Adipocyte (in vitro differentiated cells): ENCODE measurements at regions not wholly inside any gene's neighbourhood (a gene's known extent, or its start where the extent isn't known, plus 50 kb on each side); places are given as distances from the start of the nearest gene placed in this dataset.
A peak's percentile ranks its signal among the peaks of the same experiment; 100 is the strongest.

Experiments used
- DNase-seq: peaks from one replicate; pipeline ENCODE4 v3.0.0-alpha.2; 2015; ENCODE audit warnings: low read depth
- H3K27me3 ChIP-seq: replicated peaks from 2 replicates; pipeline ENCODE4 v1.7.0; 2013; ENCODE audit warnings: mild to moderate bottlenecking, low read length, moderate library complexity; ENCODE audit not compliant: control insufficient read depth, insufficient read depth
- H3K36me3 ChIP-seq: 2 replicates; pipeline ENCODE4 v1.7.0; 2013; ENCODE audit warnings: low read length, mild to moderate bottlenecking, moderate library complexity; ENCODE audit not compliant: control insufficient read depth, insufficient read depth, severe bottlenecking
- H3K4me1 ChIP-seq: 2 replicates; pipeline ENCODE4 v1.7.0; 2013; ENCODE audit warnings: mild to moderate bottlenecking, low read length, moderate library complexity; ENCODE audit not compliant: control insufficient read depth, insufficient read depth
- H3K4me3 ChIP-seq: 2 replicates; pipeline ENCODE4 v1.7.0; 2013; ENCODE audit warnings: mild to moderate bottlenecking, low read length, moderate library complexity
- H3K9ac ChIP-seq: 2 replicates; pipeline ENCODE4 v1.7.0; 2013; ENCODE audit warnings: mild to moderate bottlenecking, low read length, moderate library complexity
- H3K9me3 ChIP-seq: 2 replicates; pipeline ENCODE4 v1.7.0; 2013; ENCODE audit warnings: mild to moderate bottlenecking, low read length, moderate library complexity; ENCODE audit not compliant: control insufficient read depth

GRCh38 chr1:240701412-240701811, 89.5 kb upstream of the GREM2 start:
- Histone ChIP-seq H3K9ac (no peak overlapping the region), H3K4me1 (peaks cover 25% of the 10 kb centered on the region), H3K27me3 (no peaks in the 10 kb centered on the region), H3K4me3 (no peak overlapping the region), H3K9me3 (no peaks in the 10 kb centered on the region), H3K36me3 (no peaks in the 10 kb centered on the region)
- peak; percentile 95 for DNase-seq

- no peak for DNase-seq
- Histone ChIP-seq H3K4me1 (peaks cover 23% of the 10 kb centered on the region), H3K9ac (no peak overlapping the region), H3K27me3 (no peaks in the 10 kb centered on the region), H3K36me3 (no peaks in the 10 kb centered on the region), H3K9me3 (no peaks in the 10 kb centered on the region), H3K4me3 (no peak overlapping the region)
Measured at GRCh38 chr1:240695416-240695815, 83.5 kb upstream of the GREM2 start.

- Histone ChIP-seq H3K9me3 (no peaks in the 10 kb centered on the region), H3K4me3 (no peak overlapping the region), H3K27me3 (no peaks in the 10 kb centered on the region), H3K4me1 (peaks cover 27% of the 10 kb centered on the region), H3K36me3 (no peaks in the 10 kb centered on the region), H3K9ac (no peak overlapping the region)
- DNase-seq, result no peak
Measured at GRCh38 chr1:240693844-240694243, 81.9 kb upstream of the GREM2 start.

GRCh38 chr1:240693036-240693435, 81.1 kb upstream of the GREM2 start:
- no peaks in the 10 kb centered on the region for H3K27me3 ChIP-seq
- H3K9ac ChIP-seq, result no peak overlapping the region
- no peak for DNase-seq
- H3K36me3 ChIP-seq, result no peaks in the 10 kb centered on the region
- H3K4me3 ChIP-seq, result no peak overlapping the region
- peaks cover 27% of the 10 kb centered on the region for H3K4me1 ChIP-seq
- no peaks in the 10 kb centered on the region for H3K9me3 ChIP-seq

- peak; percentile 84 for DNase-seq
- peaks cover 30% of the 10 kb centered on the region for H3K4me1 ChIP-seq
- no peaks in the 10 kb centered on the region for H3K9me3 ChIP-seq
- H3K36me3 ChIP-seq, result no peaks in the 10 kb centered on the region
- H3K27me3 ChIP-seq, result no peaks in the 10 kb centered on the region
- peak overlapping the region; percentile 49 for H3K4me3 ChIP-seq
- H3K9ac ChIP-seq, result no peak overlapping the region
Measured at GRCh38 chr1:240691909-240692705, 80.2 kb upstream of the GREM2 start.

GRCh38 chr1:240691501-240691900, 79.5 kb upstream of the GREM2 start:
- H3K27me3 ChIP-seq, result no peaks in the 10 kb centered on the region
- no peaks in the 10 kb centered on the region for H3K36me3 ChIP-seq
- DNase-seq, result no peak
- no peak overlapping the region for H3K9ac ChIP-seq
- no peaks in the 10 kb centered on the region for H3K9me3 ChIP-seq
- H3K4me3 ChIP-seq, result peak overlapping the region; percentile 49
- peaks cover 30% of the 10 kb centered on the region for H3K4me1 ChIP-seq

- no peak overlapping the region for H3K4me3 ChIP-seq
- H3K4me1 ChIP-seq, result peaks cover 34% of the 10 kb centered on the region
- no peaks in the 10 kb centered on the region for H3K9me3 ChIP-seq
- H3K27me3 ChIP-seq, result no peaks in the 10 kb centered on the region
- no peaks in the 10 kb centered on the region for H3K36me3 ChIP-seq
- H3K9ac ChIP-seq, result no peak overlapping the region
- no peak for DNase-seq
Measured at GRCh38 chr1:240687820-240688219, 75.9 kb upstream of the GREM2 start.

- Histone ChIP-seq H3K9ac (no peak overlapping the region), H3K4me1 (peaks cover 7% of the 10 kb centered on the region), H3K9me3 (no peaks in the 10 kb centered on the region), H3K27me3 (no peaks in the 10 kb centered on the region), H3K36me3 (no peaks in the 10 kb centered on the region), H3K4me3 (no peak overlapping the region)
- DNase-seq, result no peak
Measured at GRCh38 chr1:240683576-240683975, 71.6 kb upstream of the GREM2 start.

GRCh38 chr1:240682859-240683242, 70.9 kb upstream of the GREM2 start:
- Histone ChIP-seq H3K9ac (no peak overlapping the region), H3K9me3 (no peaks in the 10 kb centered on the region), H3K4me3 (no peak overlapping the region), H3K4me1 (peaks cover 6% of the 10 kb centered on the region), H3K36me3 (no peaks in the 10 kb centered on the region), H3K27me3 (no peaks in the 10 kb centered on the region)
- DNase-seq, result no peak

- Histone ChIP-seq H3K36me3 (no peaks in the 10 kb centered on the region), H3K9ac (no peak overlapping the region), H3K4me1 (peaks cover 4% of the 10 kb centered on the region), H3K4me3 (no peak overlapping the region), H3K9me3 (no peaks in the 10 kb centered on the region), H3K27me3 (no peaks in the 10 kb centered on the region)
- DNase-seq, result no peak
Measured at GRCh38 chr1:240682166-240682858, 70.4 kb upstream of the GREM2 start.

GRCh38 chr1:240672132-240672811, 60.3 kb upstream of the GREM2 start:
- peaks cover 7% of the 10 kb centered on the region for H3K9me3 ChIP-seq
- no peak for DNase-seq
- no peaks in the 10 kb centered on the region for H3K27me3 ChIP-seq
- H3K4me1 ChIP-seq, result no peaks in the 10 kb centered on the region
- H3K4me3 ChIP-seq, result no peak overlapping the region
- no peak overlapping the region for H3K9ac ChIP-seq
- no peaks in the 10 kb centered on the region for H3K36me3 ChIP-seq
